ENCODE measurements at regions not wholly inside any gene's neighbourhood (a gene's known extent, or its start where the extent isn't known, plus 50 kb on each side); places are given as distances from the start of the nearest gene placed in this dataset.

- TF ChIP-seq CTCF (IDR thresholded peaks at IDR 0.05; ENCODE audit: control insufficient read depth, extremely low read depth, insufficient read depth), result no peak
These were observed 122.6 kb downstream of the CNTN3 start for GRCh38 chr3:74491874-74492273.

GRCh38 chr3:74489050-74489792, 125.2 kb downstream of the CNTN3 start:
- no peak for TF ChIP-seq CTCF (IDR thresholded peaks at IDR 0.05; ENCODE audit: control insufficient read depth, extremely low read depth, insufficient read depth)
- no peak for DNase-seq (ENCODE audit: low read depth)
- no peak overlapping the region for H3K4me3 ChIP-seq (ENCODE audit: low read depth, low read length)

More at GRCh38 chr3:74491874-74492273, 122.6 kb downstream of the CNTN3 start:
- no peak for DNase-seq (ENCODE audit: low read depth)
- H3K4me3 ChIP-seq (ENCODE audit: low read depth, low read length), result no peak overlapping the region

- no peak overlapping the region for H3K4me3 ChIP-seq (ENCODE audit: low read depth, low read length)
- no peak for TF ChIP-seq CTCF (IDR thresholded peaks at IDR 0.05; ENCODE audit: control insufficient read depth, extremely low read depth, insufficient read depth)
- DNase-seq (ENCODE audit: low read depth), result peak; percentile 84
These were observed 134.5 kb downstream of the CNTN3 start for GRCh38 chr3:74479915-74480314.

- no peak for TF ChIP-seq CTCF (IDR thresholded peaks at IDR 0.05; ENCODE audit: control insufficient read depth, extremely low read depth, insufficient read depth)
- H3K4me3 ChIP-seq (ENCODE audit: low read depth, low read length), result no peak overlapping the region
- no peak for DNase-seq (ENCODE audit: low read depth)
These were observed 144.1 kb downstream of the CNTN3 start for GRCh38 chr3:74470313-74470712.

GRCh38 chr3:74469713-74470112, 144.7 kb downstream of the CNTN3 start:
- no peak for TF ChIP-seq CTCF (IDR thresholded peaks at IDR 0.05; ENCODE audit: control insufficient read depth, extremely low read depth, insufficient read depth)
- no peak for DNase-seq (ENCODE audit: low read depth)
- H3K4me3 ChIP-seq (ENCODE audit: low read depth, low read length), result no peak overlapping the region

- TF ChIP-seq CTCF (IDR thresholded peaks at IDR 0.05; ENCODE audit: control insufficient read depth, extremely low read depth, insufficient read depth), result no peak
- DNase-seq (ENCODE audit: low read depth), result no peak
These were observed 145.3 kb downstream of the CNTN3 start for GRCh38 chr3:74469151-74469550.

More at GRCh38 chr3:74469151-74469550, 145.3 kb downstream of the CNTN3 start:
- H3K4me3 ChIP-seq (ENCODE audit: low read depth, low read length), result no peak overlapping the region
